Aorta (tissue), 5 donors: ENCODE measurements at regions not wholly inside any gene's neighbourhood (a gene's known extent, or its start where the extent isn't known, plus 50 kb on each side); places are given as distances from the start of the nearest gene placed in this dataset.

Experiments
- ATAC-seq: fragments of 200-7000 bp; cut with Tn5 transposase; one replicate; pipeline ENCODE4 v1.9.1; 2022; ENCODE audit warnings: moderate library complexity; ENCODE audit not compliant: low FRiP score
- DNase-seq, 2 donors: peaks; one replicate each; pipeline ENCODE4 v3.0.0-alpha.2; 2020
- H3K27ac ChIP-seq, 2 donors: one replicate each; pipeline ENCODE4 v1.5.1; 2013; ENCODE audit warnings: low read length in 2 of 2, mild to moderate bottlenecking in 2 of 2, moderate library complexity in 2 of 2, control low read depth in 1 of 2, inconsistent platforms in 1 of 2, low read depth in 1 of 2
- H3K27me3 ChIP-seq, 2 donors: one replicate each; pipeline ENCODE4 v1.6.1; 2013; ENCODE audit warnings: control low read depth in 1 of 2, low read length in 1 of 2, mild to moderate bottlenecking in 1 of 2, moderate library complexity in 1 of 2; ENCODE audit not compliant: insufficient read depth in 2 of 2, control insufficient read depth in 1 of 2
- H3K36me3 ChIP-seq, 2 donors: one replicate each; pipeline ENCODE4 v1.6.1; 2013; ENCODE audit warnings: control low read depth in 1 of 2, low read length in 1 of 2, mild to moderate bottlenecking in 1 of 2; ENCODE audit not compliant: insufficient read depth in 2 of 2, control insufficient read depth in 1 of 2
- H3K4me1 ChIP-seq, 2 donors: one replicate each; pipeline ENCODE4 v1.6.1; 2013; ENCODE audit warnings: low read length in 2 of 2, control low read depth in 1 of 2, mild to moderate bottlenecking in 1 of 2, moderate library complexity in 1 of 2; ENCODE audit not compliant: insufficient read depth in 2 of 2, control insufficient read depth in 1 of 2
- H3K4me3 ChIP-seq, 2 donors: one replicate each; pipeline ENCODE4 v1.5.1; 2013; ENCODE audit warnings: low read length in 2 of 2, control low read depth in 1 of 2, mild to moderate bottlenecking in 1 of 2
- H3K9me3 ChIP-seq: one replicate; pipeline ENCODE4 v1.6.1; 2013; ENCODE audit warnings: mild to moderate bottlenecking, low read length; ENCODE audit not compliant: control insufficient read depth
- WGBS, 2 donors: extraction: QIAGEN DNeasy Blood & Tissue Kit; methylation state at CpG; one replicate each; pipeline ENCODE4 v1.1.7; 2013; 5-methylcytosine and 5-hydroxymethylcytosine counted together
- intact Hi-C, 2 donors: fragments of 100-400 bp; cut with DNase I; formaldehyde crosslinking; loops; one replicate each; pipeline versions ENCODE4 v1.14.2 to v1.15.0; 2022
- donor health status: healthy with polysubstance abuse.
- donor health status: Bipolar disorder and iron deficiency.
- donor health status: DM: no; HTN: no; CAD: no.
- donor health status: DM: no; HTN: no; CAD: no.
- donor health status: DM: yes; HTN: yes; CAD: no.

DNA sequence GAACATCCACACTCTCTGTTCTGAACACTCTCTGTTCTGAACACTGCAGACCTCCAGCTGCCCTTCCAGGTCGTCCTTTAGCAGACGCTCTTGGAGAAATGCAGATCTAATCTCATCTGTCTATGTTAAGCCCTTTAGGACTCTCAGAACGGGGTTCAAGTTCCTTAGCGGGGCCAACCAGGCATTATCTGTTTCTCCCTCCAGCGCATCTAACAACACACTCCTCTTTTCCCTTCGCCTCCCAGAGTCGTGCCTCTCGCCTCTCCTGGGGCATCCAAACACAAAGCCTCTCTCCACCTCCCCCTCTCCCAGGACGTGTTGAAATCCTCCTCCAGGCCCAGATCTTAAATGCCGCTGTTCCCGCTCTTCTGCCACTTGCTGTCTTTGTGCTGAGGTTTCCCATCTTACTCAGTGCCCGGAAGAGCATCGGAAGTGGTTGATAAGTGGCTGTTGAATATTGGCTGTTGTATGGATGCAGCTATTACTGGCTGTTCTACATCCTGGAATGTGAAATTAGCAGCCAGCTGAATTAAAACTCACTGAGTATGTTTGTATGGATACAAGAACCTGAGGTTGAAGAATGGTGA is 108.4 kb upstream of the GGTLC1 start:
- DNase-seq (no peak), ATAC-seq (no peak)
- intact Hi-C loops, result no loop called here
- H3K4me3 ChIP-seq, result no peak overlapping the region
- H3K36me3 ChIP-seq, result no peaks in the 10 kb centered on the region
- no peaks in the 10 kb centered on the region for H3K9me3 ChIP-seq
- H3K27me3 ChIP-seq, result no peaks in the 10 kb centered on the region
- 70 to 71% methylated on average over 13 of the region's 13 CpGs for WGBS, 2 donors
- no peaks in the 10 kb centered on the region for H3K4me1 ChIP-seq
- no peak overlapping the region for H3K27ac ChIP-seq

DNA sequence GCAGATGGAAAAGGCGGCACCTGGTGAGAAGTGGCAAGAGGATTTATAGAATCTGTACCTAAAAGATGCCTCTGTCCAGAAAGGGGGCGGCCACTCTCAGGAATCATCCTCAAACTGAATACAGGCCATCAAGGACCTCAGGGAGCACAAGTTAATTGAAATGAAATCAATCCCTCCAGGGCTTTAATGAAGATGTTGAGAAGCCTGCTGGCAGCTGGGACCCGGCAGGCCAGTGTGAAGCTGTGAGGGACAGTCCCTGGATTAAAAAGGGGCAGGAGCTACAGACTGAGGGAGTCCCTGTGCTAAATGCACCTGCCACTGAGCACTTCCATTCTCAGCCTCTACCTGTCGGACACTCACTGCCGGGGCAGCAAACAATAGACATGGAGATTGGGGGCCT is 107.7 kb upstream of the GGTLC1 start:
- Histone ChIP-seq H3K27ac (no peak overlapping the region), H3K36me3 (no peaks in the 10 kb centered on the region), H3K27me3 (no peaks in the 10 kb centered on the region), H3K4me3 (no peak overlapping the region), H3K9me3 (no peaks in the 10 kb centered on the region), H3K4me1 (no peaks in the 10 kb centered on the region)
- WGBS, 2 donors, result 84 to 86% methylated on average over 5 of the region's 5 CpGs
- intact Hi-C loops, result no loop called here
- ATAC-seq (no peak), DNase-seq (no peak)

DNA sequence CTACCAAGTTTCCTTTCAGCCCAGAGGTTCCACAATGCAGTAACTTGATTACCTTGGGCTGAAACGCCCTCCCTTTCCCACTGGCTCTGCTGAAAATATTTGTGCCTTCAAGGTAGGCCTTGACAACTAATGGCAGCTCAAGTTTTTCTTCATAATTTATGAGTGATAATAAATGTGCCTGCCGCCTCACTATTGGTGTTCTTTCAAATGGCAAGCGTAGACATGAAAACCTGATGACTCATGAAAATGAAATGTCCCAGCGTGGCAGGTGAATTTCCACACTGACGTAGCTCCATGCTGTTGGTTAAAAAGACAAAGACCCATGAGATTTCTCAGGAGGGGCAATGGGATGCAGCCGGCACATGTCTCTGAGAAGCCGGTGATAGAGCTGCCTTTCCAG is 107.2 kb upstream of the GGTLC1 start:
- Histone ChIP-seq H3K27ac (no peak overlapping the region), H3K36me3 (no peaks in the 10 kb centered on the region), H3K27me3 (no peaks in the 10 kb centered on the region), H3K4me3 (no peak overlapping the region), H3K9me3 (no peaks in the 10 kb centered on the region), H3K4me1 (no peaks in the 10 kb centered on the region)
- ATAC-seq (no peak), DNase-seq (no peak)
- intact Hi-C loops, result no loop called here
- whole genome bisulfite sequencing, 2 donors, result 72 to 82% methylated on average over 7 of the region's 7 CpGs

DNA sequence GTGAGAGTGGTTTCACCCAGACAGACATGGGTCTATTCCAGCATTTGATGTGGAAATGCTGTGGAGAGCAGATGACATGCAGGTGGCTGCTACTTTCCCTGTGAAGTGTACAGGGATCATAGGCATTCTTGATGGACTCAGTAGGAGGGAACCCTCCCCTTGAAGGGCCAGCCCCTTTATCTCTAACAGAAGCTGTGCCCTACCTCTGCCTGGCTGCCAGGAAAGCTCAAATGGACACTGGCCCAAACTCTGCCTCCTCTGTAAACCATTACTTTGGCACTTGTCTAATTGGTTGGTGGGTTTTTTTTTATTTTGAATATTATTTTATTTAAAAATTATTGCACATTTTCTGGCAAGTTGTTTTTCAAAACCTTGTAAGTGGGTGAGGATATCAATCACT is 106.7 kb upstream of the GGTLC1 start:
- Histone ChIP-seq H3K4me3 (no peak overlapping the region), H3K4me1 (no peaks in the 10 kb centered on the region), H3K9me3 (no peaks in the 10 kb centered on the region), H3K36me3 (no peaks in the 10 kb centered on the region), H3K27me3 (no peaks in the 10 kb centered on the region), H3K27ac (no peak overlapping the region)
- DNase-seq (no peak), ATAC-seq (no peak)
- intact Hi-C loops, result no loop called here

DNA sequence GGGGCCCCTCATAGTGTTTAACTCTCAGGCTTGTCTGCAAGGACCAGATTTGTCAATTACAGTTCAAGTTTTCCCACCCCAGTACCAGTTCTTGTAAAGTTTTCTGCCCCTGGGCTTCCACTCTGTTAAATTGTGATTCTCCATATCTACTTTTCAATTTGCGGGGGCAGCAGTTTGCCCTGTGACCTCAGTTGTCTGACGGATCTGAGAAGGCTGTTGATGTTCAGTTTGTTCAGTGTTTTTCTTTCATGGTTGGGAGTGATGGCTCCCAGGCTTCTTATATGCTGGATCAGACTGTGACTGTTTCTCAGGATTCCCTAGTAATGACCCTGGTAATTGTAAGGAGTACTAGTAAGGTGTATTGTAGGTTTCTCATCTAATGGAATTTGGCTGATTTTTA is 101.0 kb upstream of the GGTLC1 start:
- H3K4me1 ChIP-seq, result no peaks in the 10 kb centered on the region
- no peaks in the 10 kb centered on the region for H3K9me3 ChIP-seq
- 27 to 41% methylated on average over 2 of the region's 2 CpGs for WGBS, 2 donors
- H3K27ac ChIP-seq, result no peak overlapping the region
- H3K36me3 ChIP-seq, result no peaks in the 10 kb centered on the region
- no peak for DNase-seq
- no peaks in the 10 kb centered on the region for H3K27me3 ChIP-seq
- no peak overlapping the region for H3K4me3 ChIP-seq
- ATAC-seq, result no peak
- intact Hi-C loops, result no loop called here

DNA sequence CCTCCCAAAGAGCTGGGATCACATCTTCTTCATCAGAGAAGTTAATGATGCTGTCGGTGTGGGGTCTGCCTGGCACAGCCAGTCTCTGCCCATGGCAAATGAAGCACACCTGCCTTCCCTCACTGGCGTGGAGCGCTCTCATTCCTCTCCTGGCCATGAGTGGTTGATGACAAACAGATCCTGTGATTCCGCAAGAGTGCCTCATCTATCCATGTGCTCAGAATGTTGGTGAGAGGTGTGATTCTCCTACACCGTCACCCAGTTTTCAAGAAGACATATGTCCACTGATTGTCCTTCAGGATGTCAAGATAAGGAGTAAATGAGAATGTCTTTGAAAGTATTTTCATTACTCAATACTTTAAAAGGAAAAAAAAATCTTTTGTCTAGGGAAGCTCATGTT is 97.5 kb upstream of the GGTLC1 start:
- ATAC-seq (no peak), DNase-seq (no peak)
- no peak overlapping the region for H3K27ac ChIP-seq
- no peak overlapping the region for H3K4me3 ChIP-seq
- WGBS, 2 donors, result 71 to 72% methylated on average over 5 of the region's 5 CpGs
- H3K36me3 ChIP-seq, result no peaks in the 10 kb centered on the region
- intact Hi-C loops, result no loop called here
- H3K4me1 ChIP-seq, result no peaks in the 10 kb centered on the region
- no peaks in the 10 kb centered on the region for H3K9me3 ChIP-seq
- no peaks in the 10 kb centered on the region for H3K27me3 ChIP-seq

DNA sequence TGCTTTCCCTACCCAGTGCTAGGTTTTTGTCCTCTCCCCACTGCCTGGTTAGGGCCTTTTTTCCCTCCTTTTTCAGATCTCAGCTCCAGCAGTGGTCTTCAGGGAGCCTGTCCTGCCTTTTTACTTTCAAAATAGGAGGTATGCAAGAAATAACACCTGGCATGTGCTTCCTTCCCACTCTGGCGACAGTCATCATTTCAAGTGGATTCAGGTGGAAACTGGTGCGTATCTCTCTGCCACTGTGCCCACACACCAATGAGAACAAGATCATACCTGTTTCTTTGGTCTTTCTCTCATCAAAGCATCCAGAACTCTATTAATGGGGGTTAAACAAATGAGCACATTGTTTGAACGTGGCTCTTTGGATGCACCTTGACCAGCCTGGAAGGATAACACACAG is 95.7 kb upstream of the GGTLC1 start:
- 81 to 82% methylated on average over 3 of the region's 3 CpGs for WGBS, 2 donors
- Histone ChIP-seq H3K9me3 (no peaks in the 10 kb centered on the region), H3K4me3 (no peak overlapping the region), H3K27ac (no peak overlapping the region), H3K4me1 (no peaks in the 10 kb centered on the region), H3K36me3 (no peaks in the 10 kb centered on the region), H3K27me3 (no peaks in the 10 kb centered on the region)
- ATAC-seq (no peak), DNase-seq (no peak)
- intact Hi-C loops, result no loop called here

DNA sequence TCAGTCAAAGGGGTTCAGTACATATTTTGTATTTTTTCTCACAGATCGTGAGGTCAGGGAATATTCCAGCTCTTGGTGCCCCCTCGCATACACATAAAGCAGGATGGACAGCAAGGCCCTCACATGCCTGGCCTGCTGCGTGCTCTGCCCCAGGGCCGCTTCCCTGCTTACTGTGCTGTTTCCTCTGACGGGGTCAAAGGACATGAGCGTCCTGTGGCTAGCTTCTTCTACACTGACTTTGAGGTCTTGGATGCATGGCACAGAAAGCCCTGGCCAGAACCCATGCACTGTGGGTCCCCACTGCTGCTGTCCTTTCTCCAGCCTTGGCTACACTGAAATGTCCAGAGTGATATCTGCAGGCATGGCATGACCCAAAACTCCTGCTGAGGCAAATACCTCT is 92.5 kb upstream of the GGTLC1 start:
- no peaks in the 10 kb centered on the region for H3K27me3 ChIP-seq
- no peak overlapping the region for H3K27ac ChIP-seq
- no peaks in the 10 kb centered on the region for H3K36me3 ChIP-seq
- 85 to 88% methylated on average over 6 of the region's 6 CpGs for WGBS, 2 donors
- H3K4me1 ChIP-seq, result no peaks in the 10 kb centered on the region
- no peaks in the 10 kb centered on the region for H3K9me3 ChIP-seq
- no peak for ATAC-seq
- DNase-seq, result no peak
- intact Hi-C loops, result no loop called here
- no peak overlapping the region for H3K4me3 ChIP-seq

DNA sequence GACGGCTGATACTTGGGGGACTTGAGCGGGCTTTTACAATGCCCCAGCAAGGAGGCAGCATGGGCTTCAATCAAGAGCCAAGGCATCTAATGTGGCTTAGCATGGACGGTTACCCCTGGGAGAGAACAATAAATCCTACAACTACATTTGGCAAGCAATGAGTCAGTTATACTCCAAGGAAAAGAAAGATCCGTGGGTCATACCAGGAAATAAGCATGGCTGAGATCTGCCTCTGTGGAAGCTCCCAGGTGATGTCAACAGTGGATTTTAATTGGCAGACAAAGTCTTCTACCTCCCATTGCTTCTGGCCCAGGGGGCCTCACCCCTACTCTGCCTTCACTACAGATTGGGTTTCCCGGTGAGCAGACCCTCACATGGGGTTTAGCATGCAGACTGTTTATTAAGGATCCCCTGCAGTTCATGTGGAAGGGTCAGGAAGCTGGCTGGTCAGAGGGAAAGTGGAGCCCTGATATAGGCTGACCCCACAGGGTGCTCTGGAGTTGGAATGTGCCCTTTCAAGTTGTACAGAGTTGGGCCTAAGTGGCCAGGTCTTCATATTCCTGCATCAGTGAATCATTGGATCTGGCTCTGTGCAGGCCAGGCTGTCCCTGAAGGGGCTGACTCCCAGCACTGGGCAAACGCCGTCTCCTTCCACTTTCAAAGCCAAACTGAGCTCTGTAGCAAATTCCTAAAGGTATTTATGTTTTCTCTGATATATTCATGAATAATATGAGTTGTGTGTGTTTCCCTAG is 91.3 kb upstream of the GGTLC1 start:
- Histone ChIP-seq H3K36me3 (no peaks in the 10 kb centered on the region), H3K4me3 (no peak overlapping the region), H3K9me3 (no peaks in the 10 kb centered on the region), H3K27ac (no peak overlapping the region), H3K4me1 (no peaks in the 10 kb centered on the region), H3K27me3 (no peaks in the 10 kb centered on the region)
- no peak for ATAC-seq
- intact Hi-C loops, result no loop called here
- DNase-seq, result no peak
- WGBS, 2 donors, result 62 to 77% methylated on average over 7 of the region's 7 CpGs
